Body of pancreas (tissue), 4 donors: ENCODE measurements at regions not wholly inside any gene's neighbourhood (a gene's known extent, or its start where the extent isn't known, plus 50 kb on each side); places are given as distances from the start of the nearest gene placed in this dataset.

Experiments
- POLR2A ChIP-seq, 3 donors: fragments of 450-650 bp; IDR thresholded peaks; one replicate each; pipeline ENCODE4 v1.6.1; 2016; ENCODE audit warnings: antibody characterized with exemption in 3 of 3, mild to moderate bottlenecking in 2 of 3
- TF ChIP-seq, protein P1 (sequence below), 7 experiments: fragments of 450-650 bp in 4 of 7; fragments of 200-600 bp in 3 of 7; sonication (generic) in 3 of 7; IDR thresholded peaks; one replicate each; pipeline ENCODE4 v1.5.1; 2016 to 2019; ENCODE audit warnings: antibody characterized with exemption in 7 of 7

GRCh38 chr4:11596989-11597388, 168.3 kb upstream of the HS3ST1 start:
- TF ChIP-seq, protein P1, sequence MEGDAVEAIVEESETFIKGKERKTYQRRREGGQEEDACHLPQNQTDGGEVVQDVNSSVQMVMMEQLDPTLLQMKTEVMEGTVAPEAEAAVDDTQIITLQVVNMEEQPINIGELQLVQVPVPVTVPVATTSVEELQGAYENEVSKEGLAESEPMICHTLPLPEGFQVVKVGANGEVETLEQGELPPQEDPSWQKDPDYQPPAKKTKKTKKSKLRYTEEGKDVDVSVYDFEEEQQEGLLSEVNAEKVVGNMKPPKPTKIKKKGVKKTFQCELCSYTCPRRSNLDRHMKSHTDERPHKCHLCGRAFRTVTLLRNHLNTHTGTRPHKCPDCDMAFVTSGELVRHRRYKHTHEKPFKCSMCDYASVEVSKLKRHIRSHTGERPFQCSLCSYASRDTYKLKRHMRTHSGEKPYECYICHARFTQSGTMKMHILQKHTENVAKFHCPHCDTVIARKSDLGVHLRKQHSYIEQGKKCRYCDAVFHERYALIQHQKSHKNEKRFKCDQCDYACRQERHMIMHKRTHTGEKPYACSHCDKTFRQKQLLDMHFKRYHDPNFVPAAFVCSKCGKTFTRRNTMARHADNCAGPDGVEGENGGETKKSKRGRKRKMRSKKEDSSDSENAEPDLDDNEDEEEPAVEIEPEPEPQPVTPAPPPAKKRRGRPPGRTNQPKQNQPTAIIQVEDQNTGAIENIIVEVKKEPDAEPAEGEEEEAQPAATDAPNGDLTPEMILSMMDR (IDR thresholded peaks at IDR 0.05), result no peak
- TF ChIP-seq POLR2A (IDR thresholded peaks at IDR 0.05), result no peak
